AG09319 (cell line): ENCODE measurements at regions not wholly inside any gene's neighbourhood (a gene's known extent, or its start where the extent isn't known, plus 50 kb on each side); places are given as distances from the start of the nearest gene placed in this dataset.

Experiments
- DNase-seq: peaks from one replicate; pipeline ENCODE4 v3.0.0-alpha.2; 2010; ENCODE audit warnings: low read depth; ENCODE audit errors: extremely low read depth
- CTCF ChIP-seq: IDR thresholded peaks from 2 replicates; pipeline ENCODE4 v1.5.1; 2011; ENCODE audit warnings: low read depth, mild to moderate bottlenecking, inconsistent platforms, low read length, moderate library complexity

GRCh38 chr5:27403243-27403882 lies 365.0 kb upstream of the CDH9 start:
- no peak for TF ChIP-seq CTCF
- no peak for DNase-seq

GRCh38 chr5:27402828-27403227 lies 364.4 kb upstream of the CDH9 start:
- DNase-seq: no peak
- no peak for TF ChIP-seq CTCF

DNA sequence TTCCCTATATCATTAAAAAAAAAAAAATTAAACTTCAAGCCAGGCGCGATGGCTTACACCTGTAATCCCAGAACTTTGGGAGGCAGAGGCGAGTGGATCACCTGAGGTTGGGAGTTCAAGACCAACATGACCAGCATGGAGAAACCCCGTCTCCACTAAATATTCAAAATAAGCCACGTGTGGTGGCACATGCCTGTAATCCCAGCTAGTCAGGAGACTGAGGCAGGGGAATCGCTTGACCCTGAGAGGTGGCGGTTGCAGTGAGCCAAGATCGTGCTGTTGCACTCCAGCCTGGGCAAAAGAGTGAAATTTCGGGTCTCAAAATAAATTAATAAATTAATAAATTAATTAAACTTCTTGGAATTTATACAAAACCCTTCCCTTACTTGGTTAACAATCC lies 358.6 kb upstream of the CDH9 start:
- no peak for DNase-seq
- TF ChIP-seq CTCF: no peak

DNA sequence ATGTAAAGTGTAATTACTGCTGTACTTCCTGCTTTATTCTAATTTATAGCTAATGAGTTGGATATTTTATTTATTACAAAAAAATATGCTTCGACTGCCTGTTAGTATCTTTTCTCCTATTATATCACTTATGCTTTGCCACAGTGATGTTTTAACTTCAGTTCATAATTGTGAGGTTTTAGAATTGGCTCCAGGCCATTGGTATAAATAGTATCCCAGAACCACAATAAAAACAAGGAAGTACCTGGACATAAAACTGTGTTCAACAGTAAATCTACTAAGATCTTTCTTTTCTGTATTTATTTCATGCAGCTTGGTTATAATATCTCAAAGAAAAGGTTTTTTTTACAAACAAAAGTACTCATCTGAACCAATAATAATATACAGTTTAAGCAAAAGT lies 354.3 kb upstream of the CDH9 start:
- no peak for DNase-seq

DNA sequence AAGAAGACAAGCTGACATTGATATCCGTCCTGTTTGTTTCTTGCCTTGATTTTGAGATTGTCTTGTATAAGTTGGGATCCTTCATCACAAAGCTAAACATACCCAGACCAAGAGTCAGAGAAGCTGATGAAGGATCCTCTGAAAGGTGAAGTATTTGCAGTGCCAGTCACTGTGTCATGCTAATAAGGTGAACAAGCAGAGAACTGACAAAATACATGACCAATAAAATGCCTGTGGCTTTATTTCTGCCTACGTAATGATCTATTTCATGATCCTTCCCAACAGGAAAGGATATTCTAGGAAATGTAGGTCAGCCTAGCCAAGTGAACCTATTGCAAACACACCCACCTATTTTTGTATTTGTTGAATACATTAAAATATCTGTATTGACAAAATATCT lies 351.3 kb upstream of the CDH9 start:
- DNase-seq: no peak
- TF ChIP-seq CTCF: no peak

More for the DNA sequence above, 354.3 kb upstream of the CDH9 start:
- TF ChIP-seq CTCF: no peak

GRCh38 chr5:27388755-27389154 lies 350.4 kb upstream of the CDH9 start:
- no peak for DNase-seq

More at GRCh38 chr5:27388755-27389154, 350.4 kb upstream of the CDH9 start:
- TF ChIP-seq CTCF: no peak
